Upper lobe of left lung (tissue), 6 donors: ENCODE measurements at regions not wholly inside any gene's neighbourhood (a gene's known extent, or its start where the extent isn't known, plus 50 kb on each side); places are given as distances from the start of the nearest gene placed in this dataset.

Experiments
- ATAC-seq, 2 donors: fragments of 200-7000 bp; cut with Tn5 transposase; one replicate each; pipeline ENCODE4 v1.9.1; 2022; ENCODE audit warnings: mild to moderate bottlenecking in 2 of 2, moderate library complexity in 2 of 2; ENCODE audit not compliant: low FRiP score in 2 of 2
- DNase-seq, 2 donors: peaks; one replicate each; pipeline ENCODE4 v3.0.0-alpha.2; 2019 to 2020
- H3K27ac ChIP-seq, 4 donors: fragments of 200-600 bp; sonication (generic); one replicate each; pipeline ENCODE4 v1.5.1; 2016 to 2019
- H3K27me3 ChIP-seq, 4 donors: fragments of 200-600 bp; sonication (generic); one replicate each; pipeline ENCODE4 v1.5.1; 2017 to 2019
- H3K36me3 ChIP-seq, 4 donors: fragments of 200-600 bp; sonication (generic); one replicate each; pipeline ENCODE4 v1.5.1; 2016 to 2019
- H3K4me1 ChIP-seq, 4 donors: fragments of 200-600 bp; sonication (generic); one replicate each; pipeline ENCODE4 v1.5.1; 2018 to 2019
- H3K4me3 ChIP-seq, 4 donors: fragments of 200-600 bp; sonication (generic); one replicate each; pipeline ENCODE4 v1.5.1; 2017 to 2019; ENCODE audit warnings: mild to moderate bottlenecking in 2 of 4, moderate library complexity in 1 of 4
- H3K9me3 ChIP-seq, 4 donors: fragments of 200-600 bp; sonication (generic); one replicate each; pipeline ENCODE4 v1.5.1; 2018 to 2019
- EP300 ChIP-seq, 4 donors: sonication (generic); formaldehyde crosslinking; IDR thresholded peaks; one replicate each; pipeline ENCODE4 v1.5.1; 2017; ENCODE audit warnings: antibody characterized with exemption in 4 of 4, control low read depth in 2 of 4
- POLR2A ChIP-seq, 4 donors: fragments of 450-650 bp; IDR thresholded peaks; one replicate each; pipeline ENCODE4 v1.5.1; 2016 to 2017; ENCODE audit warnings: antibody characterized with exemption in 4 of 4, mild to moderate bottlenecking in 2 of 4
- POLR2AphosphoS5 ChIP-seq, 2 donors: sonication (generic); formaldehyde crosslinking; IDR thresholded peaks; one replicate each; pipeline ENCODE4 v1.5.1; 2017; ENCODE audit warnings: antibody characterized with exemption in 2 of 2
- WGBS, 2 donors: methylation state at CpG; one replicate each; pipeline ENCODE4 v1.1.5; 2017 to 2018; 5-methylcytosine and 5-hydroxymethylcytosine counted together
- TF ChIP-seq, protein P1 (sequence below), 6 experiments: fragments of 450-650 bp in 4 of 6; fragments of 200-600 bp in 2 of 6; sonication (generic) in 2 of 6; IDR thresholded peaks; one replicate each; pipeline ENCODE4 v1.5.1; 2016 to 2019; ENCODE audit warnings: antibody characterized with exemption in 6 of 6
- donor health status: DM: no; HTN: no; CAD: no; lungs with moderate emphysema.
- donor health status: DM: no; HTN: yes; CAD: no; lungs with severe emphysema.

DNA sequence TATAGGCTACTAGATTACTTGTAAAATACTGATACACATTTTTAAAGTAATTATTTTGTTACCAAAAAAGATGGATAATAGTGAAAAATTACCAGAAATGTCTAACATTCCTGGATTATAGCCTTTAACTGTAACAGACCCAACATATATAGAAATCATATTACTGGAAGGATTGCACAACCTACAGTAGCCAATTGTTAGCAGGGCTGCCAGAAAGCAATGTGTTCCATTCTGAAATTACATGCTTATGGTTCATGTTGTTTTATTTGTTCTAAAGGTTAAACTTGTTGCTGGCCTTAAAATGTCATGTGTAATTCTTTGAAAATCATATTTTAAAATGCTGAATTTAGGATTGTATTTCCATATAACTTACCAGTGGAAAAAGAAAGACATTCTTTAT, 793.6 kb upstream of the ACVR2A start:
- TF ChIP-seq POLR2A (IDR thresholded peaks at IDR 0.05) (no peak), EP300 (IDR thresholded peaks at IDR 0.05) (no peak), POLR2AphosphoS5 (IDR thresholded peaks at IDR 0.05) (no peak)
- TF ChIP-seq, protein P1, sequence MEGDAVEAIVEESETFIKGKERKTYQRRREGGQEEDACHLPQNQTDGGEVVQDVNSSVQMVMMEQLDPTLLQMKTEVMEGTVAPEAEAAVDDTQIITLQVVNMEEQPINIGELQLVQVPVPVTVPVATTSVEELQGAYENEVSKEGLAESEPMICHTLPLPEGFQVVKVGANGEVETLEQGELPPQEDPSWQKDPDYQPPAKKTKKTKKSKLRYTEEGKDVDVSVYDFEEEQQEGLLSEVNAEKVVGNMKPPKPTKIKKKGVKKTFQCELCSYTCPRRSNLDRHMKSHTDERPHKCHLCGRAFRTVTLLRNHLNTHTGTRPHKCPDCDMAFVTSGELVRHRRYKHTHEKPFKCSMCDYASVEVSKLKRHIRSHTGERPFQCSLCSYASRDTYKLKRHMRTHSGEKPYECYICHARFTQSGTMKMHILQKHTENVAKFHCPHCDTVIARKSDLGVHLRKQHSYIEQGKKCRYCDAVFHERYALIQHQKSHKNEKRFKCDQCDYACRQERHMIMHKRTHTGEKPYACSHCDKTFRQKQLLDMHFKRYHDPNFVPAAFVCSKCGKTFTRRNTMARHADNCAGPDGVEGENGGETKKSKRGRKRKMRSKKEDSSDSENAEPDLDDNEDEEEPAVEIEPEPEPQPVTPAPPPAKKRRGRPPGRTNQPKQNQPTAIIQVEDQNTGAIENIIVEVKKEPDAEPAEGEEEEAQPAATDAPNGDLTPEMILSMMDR (IDR thresholded peaks at IDR 0.05): no peak
- H3K9me3 ChIP-seq: no peaks in the 10 kb centered on the region
- H3K36me3 ChIP-seq: no peaks in the 10 kb centered on the region
- DNase-seq (no peak), ATAC-seq (no peak)
- H3K27ac ChIP-seq: no peak overlapping the region
- H3K4me1 ChIP-seq: peaks cover 0 to 3% (median 0%) of the 10 kb centered on the region in 4 donors
- H3K27me3 ChIP-seq: no peaks in the 10 kb centered on the region
- H3K4me3 ChIP-seq: no peak overlapping the region

DNA sequence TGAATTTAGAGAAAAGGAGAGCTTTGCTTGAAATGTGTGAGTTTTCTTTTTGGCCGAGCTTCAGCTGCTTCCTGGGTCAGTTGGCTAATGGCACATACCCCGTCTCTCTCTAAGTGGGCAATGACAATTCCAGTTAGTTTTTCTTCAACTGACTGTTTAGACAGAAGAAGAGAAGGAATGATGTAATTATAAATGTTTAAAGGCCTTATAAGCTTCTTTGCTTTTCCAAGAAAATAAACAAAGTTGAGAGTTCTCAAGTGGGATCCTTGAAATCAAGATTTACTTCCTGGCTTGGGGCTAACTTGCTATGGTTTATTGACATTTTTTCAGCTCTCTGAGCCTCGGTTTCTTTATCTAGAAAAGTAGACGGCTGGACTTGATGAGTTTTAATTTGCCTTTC, 794.9 kb upstream of the ACVR2A start:
- H3K4me3 ChIP-seq: no peak overlapping the region
- DNase-seq (no peak), ATAC-seq (no peak)
- no peak overlapping the region for H3K27ac ChIP-seq
- TF ChIP-seq POLR2AphosphoS5 (IDR thresholded peaks at IDR 0.05) (no peak), EP300 (IDR thresholded peaks at IDR 0.05) (no peak), POLR2A (IDR thresholded peaks at IDR 0.05) (no peak)
- TF ChIP-seq, protein P1 (IDR thresholded peaks at IDR 0.05): no peak
- no peaks in the 10 kb centered on the region for H3K27me3 ChIP-seq
- H3K9me3 ChIP-seq: no peaks in the 10 kb centered on the region
- H3K4me1 ChIP-seq: peaks cover 0 to 3% (median 0%) of the 10 kb centered on the region in 4 donors
- H3K36me3 ChIP-seq: no peaks in the 10 kb centered on the region
- WGBS, 2 donors: 41 to 46% methylated on average over 4 of the region's 4 CpGs

DNA sequence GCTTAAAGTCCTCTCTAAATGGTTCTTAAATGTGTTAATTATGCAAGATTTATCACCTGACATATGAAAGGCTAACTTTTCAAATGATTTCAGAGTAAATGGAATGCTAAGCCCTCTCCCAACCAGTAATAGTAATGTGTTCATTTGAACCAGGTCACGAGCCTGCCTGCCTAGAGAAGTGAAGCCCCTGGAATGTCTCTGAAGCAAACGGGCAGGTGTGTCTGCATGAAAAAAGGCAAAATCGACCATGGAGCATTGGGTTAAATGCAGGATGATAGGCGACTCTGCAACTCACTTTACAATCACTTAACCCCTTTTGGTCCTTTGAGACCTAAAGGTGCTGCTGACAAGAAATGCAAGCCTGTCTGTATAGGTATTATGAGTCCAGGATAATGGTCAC, 798.4 kb upstream of the ACVR2A start:
- no peaks in the 10 kb centered on the region for H3K36me3 ChIP-seq
- no peaks in the 10 kb centered on the region for H3K27me3 ChIP-seq
- H3K27ac ChIP-seq: no peak overlapping the region
- H3K4me3 ChIP-seq: no peak overlapping the region
- 62 to 69% methylated on average over 4 of the region's 4 CpGs for WGBS, 2 donors
- H3K4me1 ChIP-seq: peaks cover 0 to 3% (median 0%) of the 10 kb centered on the region in 4 donors
- no peak for TF ChIP-seq POLR2AphosphoS5 (IDR thresholded peaks at IDR 0.05)
- TF ChIP-seq POLR2A (IDR thresholded peaks at IDR 0.05): no peak
- no peak for TF ChIP-seq EP300 (IDR thresholded peaks at IDR 0.05)
- TF ChIP-seq, protein P1 (IDR thresholded peaks at IDR 0.05): no peak
- no peak for ATAC-seq
- no peak for DNase-seq
- no peaks in the 10 kb centered on the region for H3K9me3 ChIP-seq

GRCh38 chr2:147045113-147045512, 799.7 kb upstream of the ACVR2A start:
- Histone ChIP-seq H3K36me3 (no peaks in the 10 kb centered on the region), H3K4me3 (no peak overlapping the region)
- DNase-seq: peak in 1 of 2 donors; percentile 44

DNA sequence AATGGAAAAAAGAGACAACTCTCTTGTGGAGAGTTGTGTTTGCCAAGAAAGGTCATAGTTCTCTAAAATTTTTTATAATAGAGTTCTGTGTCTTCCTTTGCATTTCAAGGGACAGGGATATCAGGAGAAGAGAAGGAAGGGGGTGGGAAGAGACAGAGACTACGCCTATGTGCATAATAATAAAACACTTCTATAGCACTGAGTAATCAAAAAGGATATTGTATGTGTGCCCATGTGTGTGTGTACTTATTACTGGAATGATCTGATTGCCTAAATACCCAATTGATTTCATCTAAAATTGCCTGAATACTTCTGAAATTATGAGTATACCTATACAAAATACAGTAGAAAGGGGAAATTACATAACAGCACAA, 803.7 kb upstream of the ACVR2A start:
- no peak for ATAC-seq
- H3K9me3 ChIP-seq: no peaks in the 10 kb centered on the region

More at GRCh38 chr2:147045113-147045512, 799.7 kb upstream of the ACVR2A start:
- ATAC-seq: peak in 1 of 2 donors; percentile 54
- Histone ChIP-seq H3K4me1 (peaks cover 0 to 3% (median 0%) of the 10 kb centered on the region in 4 donors), H3K9me3 (no peaks in the 10 kb centered on the region), H3K27ac (no peak overlapping the region), H3K27me3 (no peaks in the 10 kb centered on the region)
- 35 to 40% methylated on average over 2 of the region's 2 CpGs for WGBS, 2 donors
- TF ChIP-seq POLR2A (IDR thresholded peaks at IDR 0.05) (no peak), EP300 (IDR thresholded peaks at IDR 0.05) (no peak), POLR2AphosphoS5 (IDR thresholded peaks at IDR 0.05) (no peak)
- TF ChIP-seq, protein P1 (IDR thresholded peaks at IDR 0.05): peak in 4 of 6 experiments; percentile 40 to 46 (median 43)

More for the DNA sequence above, 803.7 kb upstream of the ACVR2A start:
- Histone ChIP-seq H3K27ac (no peak overlapping the region), H3K36me3 (no peaks in the 10 kb centered on the region), H3K4me3 (no peak overlapping the region), H3K27me3 (no peaks in the 10 kb centered on the region), H3K4me1 (no peaks in the 10 kb centered on the region)
- DNase-seq: no peak
- 81 to 92% methylated on average over 1 of the region's 1 CpG for WGBS, 2 donors
- no peak for TF ChIP-seq POLR2AphosphoS5 (IDR thresholded peaks at IDR 0.05)
- TF ChIP-seq, protein P1 (IDR thresholded peaks at IDR 0.05): no peak
- TF ChIP-seq POLR2A (IDR thresholded peaks at IDR 0.05): no peak
- TF ChIP-seq EP300 (IDR thresholded peaks at IDR 0.05): no peak
